IPS-NIHi7 (cell line): ENCODE measurements at regions not wholly inside any gene's neighbourhood (a gene's known extent, or its start where the extent isn't known, plus 50 kb on each side); places are given as distances from the start of the nearest gene placed in this dataset.
"Not testable (repeated sequence)": the region's sequence is repeated elsewhere in the genome, so short reads cannot be mapped to it uniquely, and the experiment has no call there.

Source experiments
- DNase-seq: peaks from one replicate; pipeline ENCODE4 v3.0.0; 2012; ENCODE audit warnings: mixed read lengths; ENCODE audit errors: extremely low spot score

- not testable (repeated sequence) for DNase-seq
Observed at GRCh38 chr16:29258946-29259634, 147.4 kb downstream of the NPIPB11 start.

GRCh38 chr16:29257419-29258336, 148.8 kb downstream of the NPIPB11 start:
- DNase-seq = not testable (repeated sequence)

- no peak for DNase-seq
Observed at GRCh38 chr16:29256501-29256981, 150.0 kb downstream of the NPIPB11 start.

- not testable (repeated sequence) for DNase-seq
Observed at GRCh38 chr16:29255957-29256356, 150.6 kb downstream of the NPIPB11 start.

- DNase-seq = not testable (repeated sequence)
Observed at GRCh38 chr16:29255496-29255796, 151.1 kb downstream of the NPIPB11 start.

- DNase-seq = no peak
Observed at GRCh38 chr16:29254676-29255495, 151.6 kb downstream of the NPIPB11 start.

GRCh38 chr16:29253716-29254590, 152.6 kb downstream of the NPIPB11 start:
- not testable (repeated sequence) for DNase-seq

GRCh38 chr16:29253066-29253590, 153.4 kb downstream of the NPIPB11 start:
- not testable (repeated sequence) for DNase-seq

GRCh38 chr16:29252311-29252710, 154.2 kb downstream of the NPIPB11 start:
- not testable (repeated sequence) for DNase-seq

GRCh38 chr16:29251571-29252011, 154.9 kb downstream of the NPIPB11 start:
- DNase-seq = not testable (repeated sequence)

GRCh38 chr16:29250923-29251434, 155.5 kb downstream of the NPIPB11 start:
- not testable (repeated sequence) for DNase-seq

GRCh38 chr16:29250469-29250868, 156.0 kb downstream of the NPIPB11 start:
- DNase-seq = not testable (repeated sequence)

GRCh38 chr16:29248940-29249318, 157.6 kb downstream of the NPIPB11 start:
- not testable (repeated sequence) for DNase-seq

GRCh38 chr16:29248306-29248939, 158.1 kb downstream of the NPIPB11 start:
- DNase-seq = not testable (repeated sequence)

GRCh38 chr16:29246091-29246490, 160.4 kb downstream of the NPIPB11 start:
- not testable (repeated sequence) for DNase-seq

GRCh38 chr16:29237971-29238370, 168.5 kb downstream of the NPIPB11 start:
- no peak for DNase-seq

- DNase-seq = not testable (repeated sequence)
Observed at GRCh38 chr16:29237495-29237894, 169.0 kb downstream of the NPIPB11 start.

- DNase-seq = not testable (repeated sequence)
Observed at GRCh38 chr16:29237023-29237422, 169.5 kb downstream of the NPIPB11 start.

GRCh38 chr16:29235836-29236370, 170.6 kb downstream of the NPIPB11 start:
- not testable (repeated sequence) for DNase-seq
